H1 (cell line): ENCODE measurements at regions not wholly inside any gene's neighbourhood (a gene's known extent, or its start where the extent isn't known, plus 50 kb on each side); places are given as distances from the start of the nearest gene placed in this dataset.

ENCODE experiments used
- CTCF ChIA-PET: fragments of 300-600 bp; sonication (Branson Sonifier 250); formaldehyde crosslinking; loops from one replicate; lab custom pipeline; 2021; ENCODE audit not compliant: partially characterized antibody; lab: Charles Lee
- POLR2A ChIA-PET: fragments of 300-600 bp; sonication (Branson Sonifier 250); formaldehyde crosslinking; loops from one replicate; lab custom pipeline; 2021; ENCODE audit warnings: inconsistent platforms; ENCODE audit not compliant: partially characterized antibody; lab: Charles Lee
- DNase-seq, 2 experiments: peaks; one replicate each; pipeline versions ENCODE4 v3.0.0 to v3.0.0-alpha.2; 2010 to 2022; ENCODE audit warnings: low spot score in 2 of 2, low read depth in 1 of 2, mixed read lengths in 1 of 2
- FAIRE-seq: peaks from 2 replicates; lab custom pipeline; 2011; peaks lifted over from hg19 to GRCh38; lab: Jason Lieb, UNC
- H2AFZ ChIP-seq: 2 replicates; pipeline ENCODE4 v1.8.1; 2012; ENCODE audit warnings: low read length, inconsistent platforms
- H2AK5ac ChIP-seq: 2 replicates; pipeline ENCODE4 v1.6.1; 2013; ENCODE audit warnings: low read depth, low read length
- H2BK120ac ChIP-seq: replicated peaks from 2 replicates; pipeline ENCODE3; 2013; ENCODE audit warnings: low read depth, low read length, inconsistent platforms
- H2BK12ac ChIP-seq: 2 replicates; pipeline ENCODE4 v1.6.1; 2013; ENCODE audit warnings: low read depth, low read length
- H2BK15ac ChIP-seq: 2 replicates; pipeline ENCODE4 v1.6.1; 2013; ENCODE audit warnings: low read length
- H2BK20ac ChIP-seq: 2 replicates; pipeline ENCODE4 v1.6.1; 2013; ENCODE audit warnings: low read length
- H2BK5ac ChIP-seq: 2 replicates; pipeline ENCODE4 v1.6.1; 2013; ENCODE audit warnings: low read depth, low read length
- H3K14ac ChIP-seq: 2 replicates; pipeline ENCODE4 v1.6.1; 2013; ENCODE audit warnings: inconsistent platforms; ENCODE audit not compliant: insufficient read length
- H3K18ac ChIP-seq: 2 replicates; pipeline ENCODE4 v1.6.1; 2013; ENCODE audit warnings: low read length; ENCODE audit errors: extremely low read depth
- H3K23ac ChIP-seq: 2 replicates; pipeline ENCODE4 v1.6.1; 2013; ENCODE audit warnings: inconsistent platforms; ENCODE audit not compliant: insufficient read length
- H3K23me2 ChIP-seq: 2 replicates; pipeline ENCODE4 v1.6.1; 2013; ENCODE audit warnings: low read depth, low read length
- H3K27ac ChIP-seq: 2 replicates; pipeline ENCODE4 v1.6.1; 2011; ENCODE audit warnings: low read depth, low read length, inconsistent platforms
- H3K27me3 ChIP-seq, 4 experiments: replicated peaks in 1 of 4; 1 replicate in 1 of 4; 2 replicates in 3 of 4; pipeline versions ENCODE4 v1.6.1 to v1.8.1; 2011 to 2013; ENCODE audit warnings: low read length in 3 of 4, mild to moderate bottlenecking in 3 of 4, inconsistent platforms in 2 of 4, mixed read lengths in 2 of 4, moderate library complexity in 1 of 4; ENCODE audit not compliant: control insufficient read depth in 3 of 4, insufficient read depth in 3 of 4; ENCODE audit errors: extremely low read depth in 1 of 4
- H3K36me3 ChIP-seq, 4 experiments: 2 replicates each; pipeline versions ENCODE4 v1.6.1 to v1.8.1; 2011 to 2013; ENCODE audit warnings: mild to moderate bottlenecking in 4 of 4, low read length in 3 of 4, moderate library complexity in 2 of 4, control low read depth in 1 of 4, inconsistent platforms in 1 of 4; ENCODE audit not compliant: insufficient read depth in 4 of 4, control insufficient read depth in 2 of 4
- H3K4ac ChIP-seq: replicated peaks from 2 replicates; pipeline ENCODE3; 2013; ENCODE audit warnings: low read length, low read depth, mixed read lengths, inconsistent platforms; ENCODE audit not compliant: insufficient read length
- H3K4me1 ChIP-seq, 4 experiments: replicated peaks in 1 of 4; 1 replicate in 1 of 4; 2 replicates in 3 of 4; pipeline versions ENCODE4 v1.6.1 to v1.8.1; 2011 to 2013; ENCODE audit warnings: low read length in 3 of 4, inconsistent platforms in 2 of 4, mixed read lengths in 1 of 4; ENCODE audit not compliant: insufficient read depth in 4 of 4, control insufficient read depth in 3 of 4
- H3K4me2 ChIP-seq, 2 experiments: 2 replicates each; pipeline versions ENCODE4 v1.6.1 to v1.8.1; 2011 to 2013; ENCODE audit warnings: low read depth in 2 of 2, low read length in 2 of 2, control low read depth in 1 of 2, inconsistent platforms in 1 of 2, mild to moderate bottlenecking in 1 of 2; ENCODE audit not compliant: insufficient read depth in 1 of 2
- H3K4me3 ChIP-seq, 4 experiments: fragments of 200-600, 300-600 bp in 1 of 4; sonication (generic), shearing (Covaris generic), sonication (Bioruptor Twin) in 1 of 4; 2 replicates each; pipeline versions ENCODE4 v1.5.1 to v1.8.1; 2011 to 2016; ENCODE audit warnings: low read length in 4 of 4, low read depth in 3 of 4, control low read depth in 2 of 4, inconsistent platforms in 2 of 4, mild to moderate bottlenecking in 2 of 4, mixed read lengths in 1 of 4, moderate library complexity in 1 of 4; ENCODE audit not compliant: insufficient read depth in 2 of 4; ENCODE audit errors: extremely low read depth in 1 of 4
- H3K56ac ChIP-seq: replicated peaks from 2 replicates; pipeline ENCODE3; 2013; ENCODE audit warnings: low read depth, mild to moderate bottlenecking, mixed read lengths, low read length, inconsistent platforms; ENCODE audit not compliant: insufficient read length
- H3K79me1 ChIP-seq: 2 replicates; pipeline ENCODE4 v1.6.1; 2013; ENCODE audit warnings: low read depth, low read length, control low read depth
- H3K79me2 ChIP-seq, 2 experiments: 2 replicates each; pipeline versions ENCODE4 v1.6.1 to v1.8.1; 2012 to 2013; ENCODE audit warnings: low read length in 2 of 2, mild to moderate bottlenecking in 2 of 2, inconsistent platforms in 1 of 2; ENCODE audit not compliant: insufficient read depth in 2 of 2, control insufficient read depth in 1 of 2
- H3K9ac ChIP-seq, 4 experiments: replicated peaks in 1 of 4; 1 replicate in 1 of 4; 2 replicates in 3 of 4; pipeline versions ENCODE4 v1.6.1 to v1.8.1; 2011 to 2013; ENCODE audit warnings: low read depth in 3 of 4, low read length in 3 of 4, control low read depth in 2 of 4, mild to moderate bottlenecking in 2 of 4, moderate library complexity in 2 of 4, inconsistent platforms in 1 of 4; ENCODE audit errors: extremely low read depth in 1 of 4
- H3K9me3 ChIP-seq, 2 experiments: 2 replicates each; pipeline versions ENCODE4 v1.6.1 to v1.8.1; 2012 to 2013; ENCODE audit warnings: mild to moderate bottlenecking in 2 of 2, moderate library complexity in 2 of 2, control low read depth in 1 of 2, inconsistent platforms in 1 of 2, low read depth in 1 of 2, low read length in 1 of 2, mixed read lengths in 1 of 2; ENCODE audit not compliant: insufficient read depth in 2 of 2
- H4K20me1 ChIP-seq, 2 experiments: replicated peaks in 1 of 2; 2 replicates each; pipeline versions ENCODE3 to v1.8.1; 2011 to 2013; ENCODE audit warnings: inconsistent platforms in 2 of 2, low read length in 2 of 2, mild to moderate bottlenecking in 1 of 2; ENCODE audit not compliant: insufficient read depth in 2 of 2, control insufficient read depth in 1 of 2
- H4K5ac ChIP-seq: 2 replicates; pipeline ENCODE4 v1.6.1; 2013; ENCODE audit warnings: low read length, low read depth, mixed read lengths, inconsistent platforms; ENCODE audit not compliant: insufficient read length
- H4K8ac ChIP-seq: 2 replicates; pipeline ENCODE4 v1.8.0; 2013; ENCODE audit warnings: mild to moderate bottlenecking, moderate library complexity, low read length, inconsistent platforms; ENCODE audit not compliant: insufficient read depth; ENCODE audit errors: extremely low read depth
- H4K91ac ChIP-seq: replicated peaks from 2 replicates; pipeline ENCODE3; 2013; ENCODE audit warnings: low read length, mixed read lengths, inconsistent platforms; ENCODE audit not compliant: insufficient read length
- ASH2L ChIP-seq: fragments of 200-600, 300-600 bp; sonication (generic); IDR thresholded peaks from one replicate; pipeline ENCODE4 v1.7.1; 2017; ENCODE audit warnings: low read length
- POLR2A ChIP-seq, 2 experiments: IDR thresholded peaks; 1 replicate in 1 of 2; 2 replicates in 1 of 2; pipeline ENCODE4 v1.6.1; 2011; ENCODE audit warnings: low read depth in 2 of 2, low read length in 2 of 2, mild to moderate bottlenecking in 2 of 2; ENCODE audit errors: control extremely low read depth in 1 of 2
- SAP30 ChIP-seq: fragments of 300-600 bp; sonication (generic); IDR thresholded peaks from 2 replicates; pipeline ENCODE4 v1.7.1; 2012; ENCODE audit warnings: low read length, moderate library complexity, mild to moderate bottlenecking, inconsistent platforms; ENCODE audit not compliant: insufficient read depth, insufficient replicate concordance
- SIX5 ChIP-seq: IDR thresholded peaks from 2 replicates; pipeline ENCODE4 v1.6.1; 2011; ENCODE audit warnings: mild to moderate bottlenecking, low read depth, low read length
- TCF12 ChIP-seq: IDR thresholded peaks from 2 replicates; pipeline ENCODE4 v1.6.1; 2011; ENCODE audit warnings: low read depth, mild to moderate bottlenecking, low read length
- WGBS, 2 experiments: shearing (Covaris generic) in 1 of 2; methylation state at CpG; one replicate each; pipeline versions ENCODE4 v1.1.6 to v1.1.7; 2013 to 2015; ENCODE audit warnings: low lambda C conversion rate in 2 of 2, mixed read lengths in 2 of 2, inconsistent platforms in 1 of 2, low coverage in 1 of 2, missing lambda C conversion rate in 1 of 2; ENCODE audit not compliant: insufficient replicate concordance in 2 of 2, insufficient coverage in 1 of 2, insufficient read length in 1 of 2; ENCODE audit errors: extremely low coverage in 1 of 2, missing lambda C conversion rate in 1 of 2; 5-methylcytosine and 5-hydroxymethylcytosine counted together
- TF ChIP-seq, protein P1 (sequence below): IDR thresholded peaks from 2 replicates; pipeline ENCODE4 v1.6.1; 2012; ENCODE audit warnings: inconsistent platforms

DNA sequence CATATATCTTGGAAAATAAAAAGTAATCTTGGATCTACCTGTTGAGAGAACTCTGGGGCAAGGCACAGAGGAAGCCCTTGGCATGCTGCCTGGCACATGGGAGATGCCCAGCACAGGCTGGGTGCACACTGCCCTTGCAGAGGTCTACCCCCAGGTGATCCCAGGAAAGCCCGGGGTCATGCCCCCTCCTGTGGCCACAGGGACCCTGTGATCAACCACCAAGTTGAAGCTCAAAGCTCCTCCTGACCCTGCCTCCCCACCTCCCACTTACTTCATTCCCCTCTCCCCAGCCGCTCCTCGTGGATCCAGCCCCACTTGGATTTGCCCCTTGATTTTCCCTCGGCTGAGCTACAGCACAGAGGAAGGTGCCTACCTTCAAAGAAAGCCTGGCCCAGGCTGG is 62.7 kb upstream of the LARS2 start:
- CTCF ChIA-PET = interaction anchor here (0.6 to 2.6 kb wide), 8 partner anchors 10 to 260 kb away, joined by 3 to 12 read pairs (median 4); no protein-coding TSS in a partner anchor
- no peaks in the 10 kb centered on the region for H3K79me1 ChIP-seq
- POLR2A ChIA-PET = no interaction called here

More for the DNA sequence above, 62.7 kb upstream of the LARS2 start:
- no peak overlapping the region for H3K4me3 ChIP-seq
- no peak overlapping the region for H3K4ac ChIP-seq
- H3K4me1 ChIP-seq = 0 out of 7 replicates have a peak, but pooled peaks cover 0 to 6% (median 0%) of the 10 kb centered on the region in 4 experiments
- TF ChIP-seq POLR2A (IDR thresholded peaks at IDR 0.05; ENCODE audit: control extremely low read depth in 1 of 2, low read depth in 2 of 2, low read length in 2 of 2) (no peak), TCF12 (no peak), SAP30 (no peak), SIX5 (no peak), ASH2L (no peak)
- TF ChIP-seq, protein P1, sequence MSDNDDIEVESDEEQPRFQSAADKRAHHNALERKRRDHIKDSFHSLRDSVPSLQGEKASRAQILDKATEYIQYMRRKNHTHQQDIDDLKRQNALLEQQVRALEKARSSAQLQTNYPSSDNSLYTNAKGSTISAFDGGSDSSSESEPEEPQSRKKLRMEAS = no peak
- no peak overlapping the region for H2BK5ac ChIP-seq
- no peak overlapping the region for H3K23ac ChIP-seq
- H3K9ac ChIP-seq = no peak overlapping the region
- no peaks in the 10 kb centered on the region for H3K23me2 ChIP-seq
- no peak overlapping the region for H3K27ac ChIP-seq
- no peak overlapping the region for H3K14ac ChIP-seq
- H3K79me2 ChIP-seq = no peaks in the 10 kb centered on the region
- H4K8ac ChIP-seq = no peak overlapping the region
- H2BK20ac ChIP-seq = no peak overlapping the region
- no peak overlapping the region for H4K91ac ChIP-seq
- H3K36me3 ChIP-seq = no peaks in the 10 kb centered on the region
- no peaks in the 10 kb centered on the region for H3K27me3 ChIP-seq
- no peak overlapping the region for H2AK5ac ChIP-seq
- no peak overlapping the region for H2BK15ac ChIP-seq
- DNase-seq (no peak), FAIRE-seq (no peak)
- H2BK120ac ChIP-seq = no peak overlapping the region
- no peak overlapping the region for H4K5ac ChIP-seq
- no peak overlapping the region for H3K4me2 ChIP-seq
- H3K18ac ChIP-seq = no peak overlapping the region
- no peak overlapping the region for H3K56ac ChIP-seq
- no peaks in the 10 kb centered on the region for H3K9me3 ChIP-seq
- no peaks in the 10 kb centered on the region for H4K20me1 ChIP-seq
- H2BK12ac ChIP-seq = no peak overlapping the region
- 93% methylated on average over 4 of the region's 4 CpGs; no CpG with 5 or more reads in 1 of the 2 experiments for WGBS, 2 experiments
- H2AFZ ChIP-seq = no peak overlapping the region
